Muscle of arm (tissue), 1 donor: ENCODE measurements at regions not wholly inside any gene's neighbourhood (a gene's known extent, or its start where the extent isn't known, plus 50 kb on each side); places are given as distances from the start of the nearest gene placed in this dataset.

Source experiments
- DNase-seq: peaks from one replicate; pipeline ENCODE4 v3.0.0-alpha.2; 2013

- DNase-seq: no peak
These were observed 1232.7 kb upstream of the TENM4 start for GRCh38 chr11:80673566-80673965.

- no peak for DNase-seq
These were observed 1228.8 kb upstream of the TENM4 start for GRCh38 chr11:80669620-80670019.

- no peak for DNase-seq
These were observed 1227.2 kb upstream of the TENM4 start for GRCh38 chr11:80668039-80668438.

- DNase-seq: no peak
These were observed 1215.0 kb upstream of the TENM4 start for GRCh38 chr11:80655834-80656233.

- no peak for DNase-seq
These were observed 1210.1 kb upstream of the TENM4 start for GRCh38 chr11:80650966-80651365.

GRCh38 chr11:80649186-80649585 lies 1208.4 kb upstream of the TENM4 start:
- DNase-seq: no peak

- DNase-seq: no peak
These were observed 1197.5 kb upstream of the TENM4 start for GRCh38 chr11:80638296-80638695.

- no peak for DNase-seq
These were observed 1196.7 kb upstream of the TENM4 start for GRCh38 chr11:80637571-80637970.

- DNase-seq: no peak
These were observed 1196.2 kb upstream of the TENM4 start for GRCh38 chr11:80636999-80637398.

- no peak for DNase-seq
These were observed 1194.3 kb upstream of the TENM4 start for GRCh38 chr11:80635178-80635577.

GRCh38 chr11:80632691-80633090 lies 1191.9 kb upstream of the TENM4 start:
- no peak for DNase-seq

- DNase-seq: no peak
These were observed 1191.3 kb upstream of the TENM4 start for GRCh38 chr11:80632156-80632555.

- no peak for DNase-seq
These were observed 1188.6 kb upstream of the TENM4 start for GRCh38 chr11:80629466-80629865.

- no peak for DNase-seq
These were observed 1186.5 kb upstream of the TENM4 start for GRCh38 chr11:80627364-80627763.

GRCh38 chr11:80626721-80627120 lies 1185.9 kb upstream of the TENM4 start:
- no peak for DNase-seq

GRCh38 chr11:80625563-80625962 lies 1184.7 kb upstream of the TENM4 start:
- no peak for DNase-seq

GRCh38 chr11:80621871-80622270 lies 1181.0 kb upstream of the TENM4 start:
- no peak for DNase-seq

- DNase-seq: no peak
These were observed 1180.0 kb upstream of the TENM4 start for GRCh38 chr11:80620867-80621266.

- no peak for DNase-seq
These were observed 1176.3 kb upstream of the TENM4 start for GRCh38 chr11:80617156-80617555.

- DNase-seq: no peak
These were observed 1175.4 kb upstream of the TENM4 start for GRCh38 chr11:80616070-80616800.

GRCh38 chr11:80613655-80614054 lies 1172.8 kb upstream of the TENM4 start:
- no peak for DNase-seq

GRCh38 chr11:80610516-80610915 lies 1169.7 kb upstream of the TENM4 start:
- DNase-seq: no peak

- DNase-seq: no peak
These were observed 1162.6 kb upstream of the TENM4 start for GRCh38 chr11:80603472-80603871.

GRCh38 chr11:80598905-80599304 lies 1158.1 kb upstream of the TENM4 start:
- no peak for DNase-seq
